ENCODE measurements at regions not wholly inside any gene's neighbourhood (a gene's known extent, or its start where the extent isn't known, plus 50 kb on each side); places are given as distances from the start of the nearest gene placed in this dataset.

GRCh38 chr11:95375451-95375850 is 144.4 kb upstream of the SESN3 start:
- no peak for DNase-seq

- no peak for DNase-seq
These were observed 143.1 kb upstream of the SESN3 start for GRCh38 chr11:95374105-95374504.

GRCh38 chr11:95373241-95373640 is 142.2 kb upstream of the SESN3 start:
- no peak for DNase-seq

GRCh38 chr11:95372097-95372656 is 141.2 kb upstream of the SESN3 start:
- DNase-seq, result no peak

- DNase-seq, result no peak
These were observed 140.2 kb upstream of the SESN3 start for GRCh38 chr11:95371153-95371552.

- DNase-seq, result no peak
These were observed 136.7 kb upstream of the SESN3 start for GRCh38 chr11:95367726-95368125.

- DNase-seq, result no peak
These were observed 134.3 kb upstream of the SESN3 start for GRCh38 chr11:95365348-95365747.

GRCh38 chr11:95364324-95365295 is 133.6 kb upstream of the SESN3 start:
- no peak for DNase-seq

GRCh38 chr11:95363708-95364107 is 132.7 kb upstream of the SESN3 start:
- DNase-seq, result no peak

GRCh38 chr11:95363164-95363563 is 132.2 kb upstream of the SESN3 start:
- DNase-seq, result no peak

- no peak for DNase-seq
These were observed 130.2 kb upstream of the SESN3 start for GRCh38 chr11:95361180-95361579.

GRCh38 chr11:95360377-95361075 is 129.5 kb upstream of the SESN3 start:
- no peak for DNase-seq

GRCh38 chr11:95359756-95360155 is 128.8 kb upstream of the SESN3 start:
- no peak for DNase-seq

- DNase-seq, result no peak
These were observed 128.3 kb upstream of the SESN3 start for GRCh38 chr11:95359341-95359663.

- no peak for DNase-seq
These were observed 127.7 kb upstream of the SESN3 start for GRCh38 chr11:95358511-95359340.

GRCh38 chr11:95354304-95354703 is 123.3 kb upstream of the SESN3 start:
- no peak for DNase-seq

GRCh38 chr11:95353706-95354105 is 122.7 kb upstream of the SESN3 start:
- no peak for DNase-seq

GRCh38 chr11:95352733-95353346 is 121.8 kb upstream of the SESN3 start:
- DNase-seq, result no peak

- no peak for DNase-seq
These were observed 118.4 kb upstream of the SESN3 start for GRCh38 chr11:95349345-95349942.

GRCh38 chr11:95346265-95346664 is 115.3 kb upstream of the SESN3 start:
- DNase-seq, result no peak

GRCh38 chr11:95345651-95346050 is 114.6 kb upstream of the SESN3 start:
- DNase-seq, result no peak

Data from CD4-positive, alpha-beta T cell treated with Interferon alpha-2 for 1 hour (primary cell).